ENCODE measurements at regions not wholly inside any gene's neighbourhood (a gene's known extent, or its start where the extent isn't known, plus 50 kb on each side); places are given as distances from the start of the nearest gene placed in this dataset.

- TF ChIP-seq, protein P1, sequence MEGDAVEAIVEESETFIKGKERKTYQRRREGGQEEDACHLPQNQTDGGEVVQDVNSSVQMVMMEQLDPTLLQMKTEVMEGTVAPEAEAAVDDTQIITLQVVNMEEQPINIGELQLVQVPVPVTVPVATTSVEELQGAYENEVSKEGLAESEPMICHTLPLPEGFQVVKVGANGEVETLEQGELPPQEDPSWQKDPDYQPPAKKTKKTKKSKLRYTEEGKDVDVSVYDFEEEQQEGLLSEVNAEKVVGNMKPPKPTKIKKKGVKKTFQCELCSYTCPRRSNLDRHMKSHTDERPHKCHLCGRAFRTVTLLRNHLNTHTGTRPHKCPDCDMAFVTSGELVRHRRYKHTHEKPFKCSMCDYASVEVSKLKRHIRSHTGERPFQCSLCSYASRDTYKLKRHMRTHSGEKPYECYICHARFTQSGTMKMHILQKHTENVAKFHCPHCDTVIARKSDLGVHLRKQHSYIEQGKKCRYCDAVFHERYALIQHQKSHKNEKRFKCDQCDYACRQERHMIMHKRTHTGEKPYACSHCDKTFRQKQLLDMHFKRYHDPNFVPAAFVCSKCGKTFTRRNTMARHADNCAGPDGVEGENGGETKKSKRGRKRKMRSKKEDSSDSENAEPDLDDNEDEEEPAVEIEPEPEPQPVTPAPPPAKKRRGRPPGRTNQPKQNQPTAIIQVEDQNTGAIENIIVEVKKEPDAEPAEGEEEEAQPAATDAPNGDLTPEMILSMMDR (conservative IDR thresholded peaks at IDR 0.05 in 1 of 2, IDR thresholded peaks at IDR 0.05 in 1 of 2; ENCODE audit: low read depth in 1 of 2, low read length in 2 of 2): no peak
- TF ChIP-seq EZH2 (IDR thresholded peaks at IDR 0.05; ENCODE audit: low read length, missing control alignments): no peak
Measured at GRCh38 chr13:104657196-104657595, 1591.0 kb upstream of the SLC10A2 start.
